GM21367 (cell line): ENCODE measurements at regions not wholly inside any gene's neighbourhood (a gene's known extent, or its start where the extent isn't known, plus 50 kb on each side); places are given as distances from the start of the nearest gene placed in this dataset.
"Not testable (repeated sequence)": the region's sequence is repeated elsewhere in the genome, so short reads cannot be mapped to it uniquely, and the experiment has no call there.

ENCODE experiments used
- ATAC-seq: cut with Tn5 transposase; IDR thresholded peaks from one replicate; pipeline ENCODE4 v1.9.1; 2021; ENCODE audit not compliant: unreplicated experiment

- no peak for ATAC-seq
Measured at GRCh38 chr10:129043691-129044090, 423.4 kb upstream of the MGMT start.

- no peak for ATAC-seq
Measured at GRCh38 chr10:129045599-129045998, 421.4 kb upstream of the MGMT start.

DNA sequence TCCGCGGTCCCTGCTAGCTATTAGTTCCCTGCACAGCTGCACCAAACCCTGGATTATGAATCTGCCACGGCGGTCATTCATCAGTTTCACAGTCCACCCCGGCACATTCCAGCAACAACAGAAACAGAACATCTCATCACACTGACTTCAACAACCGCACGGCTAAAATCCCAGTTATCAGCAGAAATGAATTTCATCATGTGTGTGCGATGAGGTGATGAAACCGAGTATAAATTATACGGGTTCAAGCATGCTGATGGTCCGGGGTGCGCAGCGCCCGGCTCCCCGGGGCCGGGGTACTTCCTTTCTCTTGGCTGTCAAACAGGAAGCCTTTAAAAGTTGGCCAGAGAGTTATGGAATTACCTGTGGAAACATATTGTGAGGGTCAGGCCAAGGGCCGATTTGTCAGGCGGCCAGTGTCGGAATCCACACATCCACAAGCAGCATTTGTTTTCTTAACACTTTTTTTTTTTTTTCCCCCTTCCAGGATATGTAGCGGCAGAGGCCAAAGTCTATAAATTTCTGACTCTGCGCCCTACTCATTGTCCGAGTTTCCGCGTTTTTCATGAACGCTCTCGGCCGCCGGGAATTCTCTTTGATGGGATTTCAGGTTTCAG is 420.9 kb upstream of the MGMT start:
- no peak for ATAC-seq

DNA sequence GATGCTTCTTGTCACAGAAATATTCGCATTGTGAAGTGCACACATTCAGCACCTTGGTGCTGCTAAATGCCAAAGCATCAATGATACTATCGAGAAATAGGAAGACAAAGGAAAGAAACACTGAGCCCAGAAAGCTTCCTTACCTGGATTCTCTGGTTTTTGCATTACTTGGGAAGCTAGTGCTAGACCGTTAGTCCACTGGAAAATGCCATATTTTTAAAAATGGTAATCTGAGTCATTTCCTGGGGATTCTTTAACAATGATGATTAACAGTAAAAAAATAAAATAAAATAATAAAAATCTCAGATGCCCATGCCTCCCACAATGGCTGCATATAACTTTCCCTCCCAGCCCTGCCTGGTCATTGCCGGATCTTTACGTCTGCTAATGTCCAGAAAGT is 420.1 kb upstream of the MGMT start:
- ATAC-seq = no peak

- ATAC-seq = no peak
Measured at GRCh38 chr10:129047600-129047999, 419.4 kb upstream of the MGMT start.

- no peak for ATAC-seq
Measured at GRCh38 chr10:129048513-129048912, 418.5 kb upstream of the MGMT start.

- ATAC-seq = no peak
Measured at GRCh38 chr10:129049501-129049900, 417.5 kb upstream of the MGMT start.

- no peak for ATAC-seq
Measured at GRCh38 chr10:129055225-129055624, 411.8 kb upstream of the MGMT start.

- no peak for ATAC-seq
Measured at GRCh38 chr10:129055986-129056385, 411.1 kb upstream of the MGMT start.

GRCh38 chr10:129056734-129057689 is 410.0 kb upstream of the MGMT start:
- peak; percentile 21 for ATAC-seq

GRCh38 chr10:129057856-129058663 is 409.0 kb upstream of the MGMT start:
- peak; percentile 70 for ATAC-seq

GRCh38 chr10:129058664-129059155 is 408.3 kb upstream of the MGMT start:
- no peak for ATAC-seq

DNA sequence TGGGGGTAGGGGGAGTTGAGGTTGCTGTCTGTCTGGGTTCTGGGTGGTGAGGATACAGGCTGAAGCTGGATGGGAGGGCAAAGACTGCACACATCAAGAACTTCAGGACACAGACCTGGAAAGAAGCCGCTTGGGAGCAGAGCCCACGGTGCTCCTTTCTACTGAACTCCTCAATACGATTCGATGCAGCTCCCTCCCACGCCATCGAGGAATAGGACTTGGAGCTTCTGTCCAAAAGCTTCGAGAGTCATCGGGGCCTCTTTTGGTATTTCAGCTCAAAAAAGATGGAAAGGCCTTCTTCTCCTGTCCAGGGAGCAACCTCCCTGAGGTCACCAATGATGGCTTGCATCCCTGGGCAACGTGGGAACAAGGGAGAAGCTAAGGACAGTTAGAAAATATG is 407.1 kb upstream of the MGMT start:
- no peak for ATAC-seq

DNA sequence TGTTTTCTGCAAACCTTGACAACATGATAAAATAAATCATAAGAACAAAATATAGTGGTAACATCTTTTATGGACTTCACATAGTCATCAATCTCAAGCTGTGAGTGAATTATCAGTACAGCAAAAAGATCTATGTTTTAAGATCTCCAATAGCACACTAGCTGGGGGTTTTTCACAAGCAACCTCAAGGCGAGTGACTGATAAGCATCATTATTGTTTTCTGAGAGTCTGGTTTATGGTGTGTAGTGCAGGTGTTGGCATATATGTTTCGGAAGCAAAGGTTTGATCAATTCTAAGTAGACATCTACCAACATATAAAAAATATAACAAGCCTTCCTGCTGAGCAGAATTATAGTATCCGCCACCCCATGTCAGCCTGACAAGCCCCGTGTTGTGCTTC is 403.8 kb upstream of the MGMT start:
- no peak for ATAC-seq

DNA sequence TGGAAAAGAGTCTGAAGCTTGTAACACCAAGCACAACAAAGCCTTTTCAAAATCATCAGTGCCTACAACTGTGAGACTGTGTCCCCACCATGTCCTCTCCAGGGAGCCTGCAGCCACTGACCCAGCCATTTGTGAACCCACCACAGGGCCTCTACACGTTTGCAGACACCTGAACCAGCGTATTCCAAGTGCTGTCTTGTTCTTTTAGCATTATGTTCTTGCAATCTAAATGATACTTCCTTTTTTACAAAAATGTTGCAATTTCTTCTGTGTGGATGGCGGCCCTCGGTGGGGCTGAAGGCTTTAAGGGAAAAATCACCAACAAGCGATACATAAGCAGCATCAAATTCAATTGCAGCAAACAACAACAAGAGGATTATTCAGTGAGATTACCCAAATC is 403.2 kb upstream of the MGMT start:
- no peak for ATAC-seq

DNA sequence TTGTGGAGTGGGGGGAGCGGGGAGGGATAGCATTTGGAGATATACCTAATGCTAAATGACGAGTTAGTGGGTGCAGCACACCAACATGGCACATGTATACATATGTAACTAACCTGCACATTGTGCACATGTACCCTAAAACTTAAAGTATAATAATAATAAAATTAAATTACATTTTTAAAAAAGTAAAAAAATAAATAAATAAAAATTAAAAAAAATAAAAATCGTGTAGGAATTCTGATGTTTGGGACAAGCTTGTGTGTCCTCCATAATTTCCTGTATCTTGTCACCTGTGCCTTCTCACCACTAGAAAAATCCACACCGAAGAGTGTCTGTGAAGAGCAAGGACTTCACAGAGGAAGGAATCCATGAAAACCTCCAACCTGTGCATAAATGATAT is 400.5 kb upstream of the MGMT start:
- not testable (repeated sequence) for ATAC-seq

DNA sequence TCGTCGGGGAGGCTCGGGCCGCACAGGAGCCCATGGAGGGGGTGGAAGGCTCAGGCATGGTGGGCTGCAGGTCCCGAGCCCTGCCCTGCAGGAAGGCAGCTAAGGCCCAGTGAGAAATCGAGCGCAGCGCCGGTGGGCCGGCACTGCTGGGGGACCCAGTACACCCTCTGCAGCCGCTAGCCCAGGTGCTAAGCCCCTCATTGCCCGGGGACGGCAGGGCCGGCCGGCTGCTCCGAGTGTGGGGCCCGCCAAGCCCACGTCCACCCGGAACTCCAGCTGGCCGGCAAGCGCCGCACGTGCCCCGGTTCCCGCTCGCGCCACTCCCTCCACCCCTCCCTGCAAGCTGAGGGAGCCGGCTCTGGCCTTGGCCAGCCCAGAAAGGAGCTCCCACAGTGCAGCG is 395.6 kb upstream of the MGMT start:
- ATAC-seq = not testable (repeated sequence)

- ATAC-seq = no peak
Measured at GRCh38 chr10:129074939-129075338, 392.1 kb upstream of the MGMT start.

DNA sequence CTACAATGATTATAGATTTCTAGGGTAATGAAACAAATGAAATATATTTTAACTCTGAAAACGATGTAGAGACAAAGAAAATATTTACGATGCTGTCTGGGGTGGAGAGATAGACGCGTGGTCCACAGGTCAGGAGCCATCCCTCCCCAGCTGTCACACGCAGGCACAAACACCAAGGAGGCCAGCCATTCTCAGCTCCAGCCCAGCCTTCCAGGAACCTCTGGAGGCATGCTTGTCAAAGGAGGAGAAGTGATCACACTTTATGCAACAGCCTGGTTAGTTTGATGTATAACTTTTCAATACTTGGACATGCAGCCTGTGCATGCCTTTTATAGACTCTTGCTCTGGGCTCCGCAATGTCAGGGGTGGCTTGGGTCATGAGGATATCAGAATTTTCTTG is 391.5 kb upstream of the MGMT start:
- ATAC-seq = no peak

DNA sequence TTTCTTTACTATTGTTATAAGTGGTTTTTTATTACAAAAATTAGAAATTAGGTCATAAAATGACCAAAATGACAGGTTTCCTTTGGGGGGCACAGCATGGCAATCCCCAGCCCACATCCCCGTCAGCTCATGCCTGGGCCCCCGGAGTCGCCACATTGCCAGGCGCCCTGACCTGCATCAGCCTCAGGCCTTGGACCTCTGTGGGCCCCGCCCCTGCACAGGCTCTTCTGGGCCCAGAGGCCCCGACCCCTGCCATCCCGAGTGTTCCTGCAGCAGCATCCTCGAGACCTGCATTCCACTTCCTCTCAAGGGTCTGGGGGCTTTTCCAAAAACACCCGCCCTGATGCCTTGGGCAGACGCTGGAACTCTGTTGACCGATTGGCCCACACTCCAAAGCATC is 391.1 kb upstream of the MGMT start:
- ATAC-seq = no peak

DNA sequence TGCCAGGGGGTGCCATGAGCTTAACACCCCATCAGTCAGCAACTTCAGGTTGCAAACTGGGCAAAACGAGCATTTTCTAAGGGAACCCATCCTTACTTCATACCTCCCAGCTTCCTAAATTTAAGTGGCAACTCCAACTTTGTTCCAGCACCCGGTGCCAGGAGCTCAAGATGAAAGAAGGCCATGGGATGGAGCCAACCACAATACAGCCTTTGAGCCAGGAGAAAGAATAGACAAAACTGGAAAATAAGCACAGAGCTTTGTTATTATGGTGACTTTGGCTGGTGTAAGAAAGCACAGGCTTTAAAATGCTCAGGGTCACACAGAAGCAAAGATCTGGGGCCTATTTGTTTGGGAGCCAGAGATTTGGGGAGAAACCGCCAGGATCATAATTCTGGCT is 388.7 kb upstream of the MGMT start:
- no peak for ATAC-seq
